ENCODE measurements at regions not wholly inside any gene's neighbourhood (a gene's known extent, or its start where the extent isn't known, plus 50 kb on each side); places are given as distances from the start of the nearest gene placed in this dataset.

DNA sequence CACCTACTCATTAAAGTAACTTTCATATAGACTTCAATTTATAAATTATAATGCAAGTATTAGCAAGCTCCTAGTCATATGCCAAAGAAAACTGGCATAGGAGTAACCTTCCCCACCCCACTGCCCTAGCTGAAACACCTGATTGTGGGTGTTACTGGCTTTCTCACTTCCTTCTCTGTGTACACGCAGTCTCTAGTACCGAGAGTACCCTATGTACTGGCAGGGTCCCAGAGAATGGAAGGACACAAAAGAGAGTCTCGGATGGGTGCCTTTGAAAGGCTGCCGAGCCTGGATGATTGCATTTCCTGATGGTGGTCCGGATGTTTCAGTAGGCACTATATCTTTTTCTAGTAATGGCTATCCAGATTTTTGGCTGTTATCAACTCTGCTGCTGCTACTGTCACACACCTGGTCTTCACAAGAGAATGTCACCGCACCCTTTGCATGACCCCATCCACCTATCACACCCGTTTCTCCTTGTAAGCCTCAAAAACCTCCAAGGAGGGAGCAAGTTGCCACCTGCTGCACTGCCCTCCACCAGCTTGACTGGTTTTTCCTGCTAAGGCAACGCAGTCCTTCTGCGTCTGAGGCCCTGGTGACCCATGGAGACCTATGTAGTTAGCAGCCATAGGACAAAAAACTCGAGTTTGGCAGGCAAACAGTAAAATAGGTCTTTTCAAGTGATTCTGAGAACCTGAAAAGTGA, 53.8 kb upstream of the CLINT1 start:
- DNase-seq (ENCODE audit: low spot score) = no peak

DNA sequence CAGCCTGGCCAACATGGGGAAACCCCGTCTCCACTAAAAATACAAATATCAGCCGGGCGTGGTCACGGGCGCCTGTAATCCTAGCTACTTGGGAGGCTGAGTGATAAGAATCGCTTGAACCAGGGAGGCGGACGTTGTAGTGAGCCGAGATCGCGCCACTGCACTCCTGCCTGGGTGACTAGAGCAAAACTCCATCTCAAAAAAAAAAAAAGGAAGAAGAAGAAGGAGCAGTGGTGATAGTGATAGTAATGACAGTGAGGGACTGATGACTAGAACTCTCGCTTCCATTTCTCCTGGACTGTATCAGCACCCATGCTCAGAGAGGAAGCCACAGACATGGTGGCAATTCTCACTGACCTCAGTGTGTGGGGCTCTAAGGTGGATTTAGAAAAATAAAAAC, 52.6 kb upstream of the CLINT1 start:
- DNase-seq (ENCODE audit: low spot score) = no peak

All from CD4-positive, alpha-beta T cell treated with Interleukin-6 at 100 ng/mL for 8 hours (primary cell).